ENCODE measurements at regions not wholly inside any gene's neighbourhood (a gene's known extent, or its start where the extent isn't known, plus 50 kb on each side); places are given as distances from the start of the nearest gene placed in this dataset.
"Not testable (repeated sequence)": the region's sequence is repeated elsewhere in the genome, so short reads cannot be mapped to it uniquely, and the experiment has no call there.

GRCh38 chr16:31581065-31581464, 53.4 kb downstream of the AHSP start:
- not testable (repeated sequence) for DNase-seq (ENCODE audit: low read depth in 1 of 2, low spot score in 2 of 2); H3K9me3 ChIP-seq (replicated peaks); H3K4me1 ChIP-seq (replicated peaks); H3K27ac ChIP-seq; H3K4me3 ChIP-seq; H3K36me3 ChIP-seq; H3K27me3 ChIP-seq (replicated peaks)

- H3K4me3 ChIP-seq; H3K9me3 ChIP-seq (replicated peaks); H3K36me3 ChIP-seq; H3K4me1 ChIP-seq (replicated peaks); H3K27ac ChIP-seq; H3K27me3 ChIP-seq (replicated peaks); DNase-seq (ENCODE audit: low read depth in 1 of 2, low spot score in 2 of 2): not testable (repeated sequence)
Observed at GRCh38 chr16:31601737-31602384, 74.2 kb downstream of the AHSP start.

GRCh38 chr16:31618130-31618529, 90.4 kb downstream of the AHSP start:
- no peak for DNase-seq (ENCODE audit: low read depth in 1 of 2, low spot score in 2 of 2)
- H3K4me1 ChIP-seq (replicated peaks), result no peaks in the 10 kb centered on the region
- H3K4me3 ChIP-seq, result no peak overlapping the region
- no peaks in the 10 kb centered on the region; the same call in 1 of the 2 replicates for H3K9me3 ChIP-seq (replicated peaks)
- H3K27me3 ChIP-seq (replicated peaks), result no peaks in the 10 kb centered on the region
- no peak overlapping the region for H3K27ac ChIP-seq
- H3K36me3 ChIP-seq, result no peaks in the 10 kb centered on the region

GRCh38 chr16:31636433-31636832, 108.7 kb downstream of the AHSP start:
- Histone ChIP-seq H3K9me3 (replicated peaks) (no peaks in the 10 kb centered on the region), H3K27ac (no peak overlapping the region), H3K4me3 (no peak overlapping the region), H3K27me3 (replicated peaks) (no peaks in the 10 kb centered on the region), H3K4me1 (replicated peaks) (no peaks in the 10 kb centered on the region), H3K36me3 (no peaks in the 10 kb centered on the region)
- DNase-seq (ENCODE audit: low read depth in 1 of 2, low spot score in 2 of 2), result no peak

GRCh38 chr16:31641279-31641678, 113.6 kb downstream of the AHSP start:
- Histone ChIP-seq H3K4me1 (replicated peaks) (no peaks in the 10 kb centered on the region), H3K27ac (no peak overlapping the region), H3K27me3 (replicated peaks) (no peaks in the 10 kb centered on the region), H3K4me3 (no peak overlapping the region), H3K36me3 (no peaks in the 10 kb centered on the region), H3K9me3 (replicated peaks) (no peaks in the 10 kb centered on the region)
- DNase-seq (ENCODE audit: low read depth in 1 of 2, low spot score in 2 of 2), result no peak

- not testable (repeated sequence) for H3K9me3 ChIP-seq (replicated peaks); H3K36me3 ChIP-seq; H3K4me1 ChIP-seq (replicated peaks); H3K27me3 ChIP-seq (replicated peaks); H3K27ac ChIP-seq; H3K4me3 ChIP-seq; DNase-seq (ENCODE audit: low read depth in 1 of 2, low spot score in 2 of 2)
Observed at GRCh38 chr16:31655674-31656073, 128.0 kb downstream of the AHSP start.

- Histone ChIP-seq H3K36me3 (no peaks in the 10 kb centered on the region), H3K4me1 (replicated peaks) (no peaks in the 10 kb centered on the region), H3K27me3 (replicated peaks) (no peaks in the 10 kb centered on the region; the same call in 1 of the 2 replicates), H3K4me3 (no peak overlapping the region), H3K9me3 (replicated peaks) (no peaks in the 10 kb centered on the region), H3K27ac (no peak overlapping the region)
- no peak for DNase-seq (ENCODE audit: low read depth in 1 of 2, low spot score in 2 of 2)
Observed at GRCh38 chr16:31664683-31665482, 137.2 kb downstream of the AHSP start.

GRCh38 chr16:31674686-31675085, 147.0 kb downstream of the AHSP start:
- no peak for DNase-seq (ENCODE audit: low read depth in 1 of 2, low spot score in 2 of 2)
- Histone ChIP-seq H3K4me3 (no peak overlapping the region), H3K36me3 (no peaks in the 10 kb centered on the region), H3K4me1 (replicated peaks) (no peaks in the 10 kb centered on the region), H3K27ac (no peak overlapping the region), H3K27me3 (replicated peaks) (no peaks in the 10 kb centered on the region; the same call in 1 of the 2 replicates), H3K9me3 (replicated peaks) (no peaks in the 10 kb centered on the region)

- Histone ChIP-seq H3K9me3 (replicated peaks) (no peaks in the 10 kb centered on the region), H3K27ac (no peak overlapping the region), H3K4me3 (no peak overlapping the region), H3K27me3 (replicated peaks) (no peaks in the 10 kb centered on the region; the same call in 1 of the 2 replicates), H3K4me1 (replicated peaks) (no peaks in the 10 kb centered on the region), H3K36me3 (no peaks in the 10 kb centered on the region)
- DNase-seq (ENCODE audit: low read depth in 1 of 2, low spot score in 2 of 2), result no peak
Observed at GRCh38 chr16:31676731-31677130, 149.0 kb downstream of the AHSP start.

- Histone ChIP-seq H3K4me3 (no peak overlapping the region), H3K27ac (no peak overlapping the region), H3K36me3 (no peaks in the 10 kb centered on the region), H3K27me3 (replicated peaks) (no peaks in the 10 kb centered on the region; the same call in 1 of the 2 replicates), H3K4me1 (replicated peaks) (no peaks in the 10 kb centered on the region), H3K9me3 (replicated peaks) (no peaks in the 10 kb centered on the region)
- no peak for DNase-seq (ENCODE audit: low read depth in 1 of 2, low spot score in 2 of 2)
Observed at GRCh38 chr16:31678649-31679325, 151.1 kb downstream of the AHSP start.

- not testable (repeated sequence) for H3K27ac ChIP-seq; H3K9me3 ChIP-seq (replicated peaks); H3K36me3 ChIP-seq; DNase-seq (ENCODE audit: low read depth in 1 of 2, low spot score in 2 of 2); H3K27me3 ChIP-seq (replicated peaks); H3K4me3 ChIP-seq; H3K4me1 ChIP-seq (replicated peaks)
Observed at GRCh38 chr16:31689331-31689730, 161.6 kb downstream of the AHSP start.

GRCh38 chr16:31692338-31692737, 164.6 kb downstream of the AHSP start:
- not testable (repeated sequence) for H3K4me3 ChIP-seq; DNase-seq (ENCODE audit: low read depth in 1 of 2, low spot score in 2 of 2); H3K9me3 ChIP-seq (replicated peaks); H3K27me3 ChIP-seq (replicated peaks); H3K4me1 ChIP-seq (replicated peaks); H3K36me3 ChIP-seq; H3K27ac ChIP-seq

GRCh38 chr16:31693733-31694132, 166.0 kb downstream of the AHSP start:
- no peak for DNase-seq (ENCODE audit: low read depth in 1 of 2, low spot score in 2 of 2)
- H3K4me3 ChIP-seq, result no peak overlapping the region
- 0 out of 2 replicates have a peak, but pooled peaks cover 4% of the 10 kb centered on the region for H3K27me3 ChIP-seq (replicated peaks)
- H3K27ac ChIP-seq, result no peak overlapping the region
- H3K4me1 ChIP-seq (replicated peaks), result no peaks in the 10 kb centered on the region
- H3K9me3 ChIP-seq (replicated peaks), result no peaks in the 10 kb centered on the region
- H3K36me3 ChIP-seq, result no peaks in the 10 kb centered on the region

GRCh38 chr16:31694461-31694860, 166.8 kb downstream of the AHSP start:
- no peak for DNase-seq (ENCODE audit: low read depth in 1 of 2, low spot score in 2 of 2)
- H3K36me3 ChIP-seq, result no peaks in the 10 kb centered on the region
- H3K27ac ChIP-seq, result no peak overlapping the region
- H3K4me1 ChIP-seq (replicated peaks), result no peaks in the 10 kb centered on the region
- H3K9me3 ChIP-seq (replicated peaks), result no peaks in the 10 kb centered on the region
- H3K4me3 ChIP-seq, result no peak overlapping the region
- H3K27me3 ChIP-seq (replicated peaks), result 0 out of 2 replicates have a peak, but pooled peaks cover 4% of the 10 kb centered on the region

Data from SJSA1 (cell line).